ENCODE measurements at regions not wholly inside any gene's neighbourhood (a gene's known extent, or its start where the extent isn't known, plus 50 kb on each side); places are given as distances from the start of the nearest gene placed in this dataset.

GRCh38 chr1:81635816-81636215, 164.9 kb upstream of the ADGRL2 start:
- DNase-seq (ENCODE audit: low read depth in 3 of 3, low spot score in 2 of 3), result no peak

GRCh38 chr1:81634294-81634693, 166.4 kb upstream of the ADGRL2 start:
- no peak for DNase-seq (ENCODE audit: low read depth in 3 of 3, low spot score in 2 of 3)

DNA sequence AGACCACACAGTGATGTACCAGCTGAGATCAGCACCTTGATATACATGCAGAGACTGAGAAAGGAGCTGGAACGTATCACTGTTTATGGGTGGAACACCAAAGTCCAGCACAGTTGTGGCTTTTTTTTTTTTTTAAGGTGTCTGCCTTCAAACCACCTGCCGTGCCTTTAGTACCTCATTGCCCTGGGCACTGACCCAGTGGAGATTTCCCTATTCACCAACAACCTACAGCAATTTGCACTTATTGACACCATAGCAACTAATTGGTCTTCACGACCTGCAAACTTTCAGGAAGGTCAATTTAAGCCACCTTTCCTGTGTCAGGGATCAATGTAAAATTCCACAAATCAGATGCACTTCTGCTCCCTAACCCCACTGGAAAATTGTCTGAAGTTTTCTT, 181.6 kb upstream of the ADGRL2 start:
- no peak for DNase-seq (ENCODE audit: low read depth in 3 of 3, low spot score in 2 of 3)

DNA sequence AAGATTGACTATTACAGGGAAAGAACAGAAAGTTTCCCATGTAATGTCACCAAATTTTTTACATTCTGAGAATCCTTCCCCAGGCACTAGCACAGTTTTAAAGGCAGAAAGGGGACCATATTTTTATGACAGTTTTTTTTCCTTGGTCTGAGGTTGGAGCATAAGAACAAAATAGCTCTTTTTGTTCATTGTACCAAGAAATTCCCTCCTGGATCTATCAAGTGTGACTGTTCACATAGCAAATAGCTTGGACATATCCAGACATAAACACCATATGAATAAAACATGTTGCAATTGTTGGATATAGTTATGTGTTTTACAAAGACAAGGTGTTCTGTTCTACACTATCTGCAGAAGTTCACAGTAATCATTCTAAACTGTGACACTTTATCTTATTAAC, 182.4 kb upstream of the ADGRL2 start:
- no peak for DNase-seq (ENCODE audit: low read depth in 3 of 3, low spot score in 2 of 3)

GRCh38 chr1:81617308-81617967, 183.3 kb upstream of the ADGRL2 start:
- DNase-seq (ENCODE audit: low read depth in 3 of 3, low spot score in 2 of 3), result no peak

DNA sequence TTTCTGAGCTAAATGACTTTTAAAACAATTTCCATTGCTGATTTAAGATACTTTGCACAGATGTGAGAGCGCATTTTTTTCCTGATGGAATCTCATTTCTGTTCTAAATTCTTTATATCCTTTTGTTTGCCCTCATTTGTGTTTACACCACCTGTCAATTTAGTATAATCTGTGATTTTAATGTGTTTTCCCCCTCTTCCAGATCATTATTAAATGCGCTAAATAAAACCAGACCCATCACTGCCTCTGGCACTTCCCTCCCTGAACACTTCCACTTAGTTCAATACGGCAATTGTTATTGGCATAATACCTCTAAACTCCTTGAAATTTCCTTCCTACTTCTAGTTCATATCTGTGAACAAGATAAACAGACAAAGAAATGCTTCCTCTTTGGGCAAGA, 186.9 kb upstream of the ADGRL2 start:
- no peak for DNase-seq (ENCODE audit: low read depth in 3 of 3, low spot score in 2 of 3)

DNA sequence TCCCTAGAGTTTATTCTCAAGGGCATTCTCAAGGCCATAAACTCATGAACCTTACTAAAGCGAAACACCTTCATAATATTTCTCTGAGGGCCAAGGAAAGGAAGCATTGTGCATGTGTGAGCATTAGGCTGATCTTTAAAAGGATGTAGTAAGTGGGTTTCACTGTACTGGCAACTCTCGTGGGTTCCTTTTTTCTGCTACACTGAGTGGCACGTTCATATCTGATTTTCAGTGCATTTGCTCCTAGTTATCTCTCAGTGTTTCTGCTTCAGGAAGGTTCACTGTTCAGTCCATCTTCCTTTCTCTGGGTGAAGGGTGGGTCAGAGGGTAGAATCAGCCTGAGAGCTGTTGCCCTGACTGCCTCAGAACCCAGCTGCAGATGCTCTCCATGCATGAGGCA, 192.8 kb upstream of the ADGRL2 start:
- no peak for DNase-seq (ENCODE audit: low read depth in 3 of 3, low spot score in 2 of 3)

GRCh38 chr1:81607086-81607485, 193.6 kb upstream of the ADGRL2 start:
- no peak for DNase-seq (ENCODE audit: low read depth in 3 of 3, low spot score in 2 of 3)

GRCh38 chr1:81606656-81607055, 194.1 kb upstream of the ADGRL2 start:
- DNase-seq (ENCODE audit: low read depth in 3 of 3, low spot score in 2 of 3), result no peak

- no peak for DNase-seq (ENCODE audit: low read depth in 3 of 3, low spot score in 2 of 3)
These were observed 195.7 kb upstream of the ADGRL2 start for GRCh38 chr1:81605023-81605422.

DNA sequence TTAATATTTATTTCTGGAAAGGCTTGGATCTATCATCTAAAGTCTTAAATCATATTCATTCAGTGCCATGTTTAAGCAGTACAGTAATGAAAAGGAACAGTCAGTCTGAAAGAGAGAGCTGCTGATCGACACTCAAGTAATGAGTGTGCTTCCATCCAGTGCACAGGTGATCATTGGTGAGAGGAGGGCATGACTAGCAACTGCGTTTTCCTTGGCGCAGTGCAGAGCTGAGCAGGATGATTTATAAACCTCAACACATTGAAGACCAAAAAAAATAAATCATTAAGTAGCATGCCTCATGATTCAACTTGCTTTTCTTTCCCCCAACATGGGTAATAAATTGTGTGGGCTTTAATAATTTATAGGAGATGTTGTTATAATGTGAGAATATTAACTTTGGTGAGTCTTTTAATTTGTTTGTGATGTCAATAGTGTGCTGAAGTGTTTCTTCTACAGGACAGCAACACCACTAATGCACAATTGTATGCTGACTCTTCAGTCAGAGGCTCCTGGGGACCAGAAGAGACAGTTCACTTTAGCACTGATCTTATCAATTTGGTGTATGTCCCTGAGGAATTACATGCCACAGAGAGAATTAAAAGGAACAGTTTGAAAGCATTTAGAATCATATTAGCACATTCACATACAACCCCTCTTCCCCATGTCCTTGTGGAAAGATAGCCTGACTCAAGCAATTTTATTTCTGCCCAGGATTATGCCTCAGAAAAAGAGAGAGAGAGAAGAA, 199.7 kb upstream of the ADGRL2 start:
- DNase-seq (ENCODE audit: low read depth in 3 of 3, low spot score in 2 of 3), result no peak

DNA sequence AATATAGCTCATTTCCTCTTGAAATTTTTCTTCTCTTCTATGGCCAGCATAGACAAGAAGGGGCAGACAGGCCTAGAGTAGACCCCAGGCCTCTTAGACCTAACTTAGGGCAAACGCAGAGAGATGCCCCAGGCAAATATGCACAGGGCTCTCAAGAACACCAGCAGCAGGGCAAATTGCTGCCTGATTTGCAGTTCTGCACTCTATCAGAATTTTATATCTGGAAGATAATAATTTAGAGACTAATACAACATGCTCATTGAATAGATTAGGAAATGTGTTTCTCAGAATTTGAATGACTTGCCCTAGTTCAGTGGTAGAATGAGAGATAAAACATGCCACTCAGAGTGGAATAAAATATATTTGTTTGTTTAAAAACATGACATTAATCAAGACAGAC, 200.4 kb upstream of the ADGRL2 start:
- no peak for DNase-seq (ENCODE audit: low read depth in 3 of 3, low spot score in 2 of 3)

- no peak for DNase-seq (ENCODE audit: low read depth in 3 of 3, low spot score in 2 of 3)
These were observed 202.1 kb upstream of the ADGRL2 start for GRCh38 chr1:81598623-81599022.

DNA sequence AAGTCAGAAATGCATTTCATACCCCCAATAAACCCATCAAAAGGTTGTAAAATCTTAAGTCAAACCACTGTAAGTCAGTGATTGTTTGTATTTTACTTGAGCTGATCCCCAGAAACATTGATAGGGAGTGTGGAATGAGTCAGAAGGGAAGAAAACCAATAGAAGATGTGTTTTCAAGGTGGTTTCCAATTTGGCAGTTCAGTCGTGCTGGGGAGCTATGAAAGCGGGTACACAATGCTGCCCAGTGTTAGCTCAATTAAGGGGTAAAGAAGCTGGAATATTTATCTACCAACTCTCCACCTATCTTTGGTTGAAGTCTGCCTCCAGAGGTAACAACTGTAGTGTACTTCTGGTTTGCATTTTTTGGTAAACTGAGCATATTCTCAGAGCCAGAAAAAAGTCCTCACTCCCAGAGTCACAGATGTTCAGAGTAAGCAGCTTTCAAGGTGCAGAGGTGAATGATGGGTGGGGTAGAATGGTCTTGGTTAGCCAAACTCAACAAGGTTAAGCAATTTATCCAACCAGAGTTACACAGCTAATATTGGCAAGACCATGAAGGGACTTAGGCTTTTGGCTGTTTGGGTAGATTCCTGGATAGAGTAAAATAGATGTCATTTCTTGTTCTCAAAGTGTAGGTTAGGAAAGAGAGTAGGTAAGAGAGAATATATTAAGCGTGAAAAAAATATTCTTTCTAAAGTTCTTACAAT, 202.9 kb upstream of the ADGRL2 start:
- DNase-seq (ENCODE audit: low read depth in 3 of 3, low spot score in 2 of 3), result no peak

- DNase-seq (ENCODE audit: low read depth in 3 of 3, low spot score in 2 of 3), result no peak
These were observed 204.4 kb upstream of the ADGRL2 start for GRCh38 chr1:81596341-81596740.

- DNase-seq (ENCODE audit: low read depth in 3 of 3, low spot score in 2 of 3), result no peak
These were observed 206.5 kb upstream of the ADGRL2 start for GRCh38 chr1:81594206-81594605.

DNA sequence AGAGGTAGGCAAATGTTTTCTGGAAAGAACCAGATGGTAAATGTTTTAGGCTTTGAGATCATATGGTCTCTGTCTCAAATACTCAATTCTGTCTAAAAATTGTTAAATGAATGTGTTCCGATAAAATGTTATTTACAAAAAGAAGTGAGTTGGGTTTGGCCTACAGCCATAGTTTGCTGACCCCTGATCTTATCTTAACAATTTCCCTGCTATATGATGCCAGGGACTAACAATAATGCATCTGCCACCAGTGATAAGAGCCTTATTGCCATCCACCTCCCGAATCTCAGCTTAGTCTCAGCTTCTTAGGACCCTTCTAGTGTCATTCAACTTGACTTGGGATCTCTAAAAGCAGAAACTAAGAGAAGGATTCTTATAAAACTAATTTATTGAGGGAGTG, 208.5 kb upstream of the ADGRL2 start:
- DNase-seq (ENCODE audit: low read depth in 3 of 3, low spot score in 2 of 3), result no peak

DNA sequence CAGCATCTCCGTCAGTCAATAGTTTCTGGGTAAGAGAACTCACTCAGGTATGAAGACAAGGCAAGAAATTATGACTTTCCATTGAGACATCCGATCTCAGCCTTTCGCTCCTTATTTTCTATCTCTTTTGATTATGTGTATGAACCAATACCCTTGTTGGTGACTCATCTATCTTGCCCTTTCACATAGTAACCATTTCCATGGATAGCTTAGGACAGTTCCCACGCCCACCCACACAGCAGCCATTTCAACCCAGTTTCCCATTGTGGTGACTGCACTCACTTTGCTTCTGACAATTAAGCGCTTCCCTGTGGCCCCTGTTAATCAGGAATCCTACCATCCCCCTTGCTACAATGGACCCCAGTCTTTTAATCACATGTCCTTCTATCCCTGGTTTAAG, 210.6 kb upstream of the ADGRL2 start:
- no peak for DNase-seq (ENCODE audit: low read depth in 3 of 3, low spot score in 2 of 3)

DNA sequence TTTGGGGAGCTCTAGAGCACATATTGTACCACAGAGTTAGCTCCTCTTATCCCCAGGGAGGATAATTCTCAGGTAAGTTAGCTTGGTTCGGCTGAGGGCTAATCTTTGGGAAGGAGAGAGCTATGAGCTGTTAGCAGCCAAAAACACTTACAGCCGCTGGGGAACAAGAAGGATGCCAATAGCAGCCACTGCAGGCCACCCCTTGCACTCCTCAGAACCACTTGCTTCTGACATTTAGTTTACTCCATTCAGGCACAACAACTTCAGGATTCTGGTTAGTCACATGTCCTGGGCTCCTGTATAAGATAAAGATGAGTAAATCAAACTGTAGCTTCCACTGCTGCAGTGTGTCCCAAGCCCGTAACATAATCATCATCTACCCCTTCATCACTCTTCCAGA, 212.6 kb upstream of the ADGRL2 start:
- DNase-seq (ENCODE audit: low read depth in 3 of 3, low spot score in 2 of 3), result no peak

DNA sequence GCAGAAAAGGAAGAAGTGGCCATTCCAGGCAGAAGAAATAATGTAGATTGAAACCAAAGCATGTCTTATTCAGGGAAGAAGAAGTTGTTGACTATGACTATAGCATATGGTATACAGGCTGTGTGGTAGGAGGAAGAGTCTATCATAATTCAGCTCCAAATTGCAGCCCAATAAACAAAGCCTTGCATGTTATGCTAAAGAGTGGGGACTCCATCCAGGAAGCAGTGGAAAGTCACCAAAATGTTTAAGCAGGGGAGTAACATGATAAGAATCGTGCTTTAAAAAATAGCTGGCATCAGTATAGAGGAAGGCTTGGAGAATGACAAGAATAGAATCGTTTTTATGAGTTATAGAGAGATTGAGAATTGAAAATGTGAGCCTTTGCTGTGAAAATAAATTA, 213.3 kb upstream of the ADGRL2 start:
- DNase-seq (ENCODE audit: low read depth in 3 of 3, low spot score in 2 of 3), result no peak

- DNase-seq (ENCODE audit: low read depth in 3 of 3, low spot score in 2 of 3), result no peak
These were observed 215.4 kb upstream of the ADGRL2 start for GRCh38 chr1:81585371-81585770.

- no peak for DNase-seq (ENCODE audit: low read depth in 3 of 3, low spot score in 2 of 3)
These were observed 216.3 kb upstream of the ADGRL2 start for GRCh38 chr1:81584398-81584797.

Measured in right renal cortex interstitium (tissue), 3 donors.